Erythroblast (primary cell): ENCODE measurements at regions not wholly inside any gene's neighbourhood (a gene's known extent, or its start where the extent isn't known, plus 50 kb on each side); places are given as distances from the start of the nearest gene placed in this dataset.
"Not testable (repeated sequence)": the region's sequence is repeated elsewhere in the genome, so short reads cannot be mapped to it uniquely, and the experiment has no call there.

Experiments
- DNase-seq, 2 experiments: peaks; one replicate each; lab custom pipeline; 2025; lab: John Stamatoyannopoulos, UW
- GATA1 ChIP-seq: IDR thresholded peaks from 2 replicates; pipeline ENCODE4 v1.6.1; 2011; ENCODE audit warnings: low read depth, mild to moderate bottlenecking, control low read depth, low read length, moderate library complexity
- POLR2A ChIP-seq: IDR thresholded peaks from 2 replicates; pipeline ENCODE4 v1.6.1; 2011; ENCODE audit warnings: mild to moderate bottlenecking, low read length

DNA sequence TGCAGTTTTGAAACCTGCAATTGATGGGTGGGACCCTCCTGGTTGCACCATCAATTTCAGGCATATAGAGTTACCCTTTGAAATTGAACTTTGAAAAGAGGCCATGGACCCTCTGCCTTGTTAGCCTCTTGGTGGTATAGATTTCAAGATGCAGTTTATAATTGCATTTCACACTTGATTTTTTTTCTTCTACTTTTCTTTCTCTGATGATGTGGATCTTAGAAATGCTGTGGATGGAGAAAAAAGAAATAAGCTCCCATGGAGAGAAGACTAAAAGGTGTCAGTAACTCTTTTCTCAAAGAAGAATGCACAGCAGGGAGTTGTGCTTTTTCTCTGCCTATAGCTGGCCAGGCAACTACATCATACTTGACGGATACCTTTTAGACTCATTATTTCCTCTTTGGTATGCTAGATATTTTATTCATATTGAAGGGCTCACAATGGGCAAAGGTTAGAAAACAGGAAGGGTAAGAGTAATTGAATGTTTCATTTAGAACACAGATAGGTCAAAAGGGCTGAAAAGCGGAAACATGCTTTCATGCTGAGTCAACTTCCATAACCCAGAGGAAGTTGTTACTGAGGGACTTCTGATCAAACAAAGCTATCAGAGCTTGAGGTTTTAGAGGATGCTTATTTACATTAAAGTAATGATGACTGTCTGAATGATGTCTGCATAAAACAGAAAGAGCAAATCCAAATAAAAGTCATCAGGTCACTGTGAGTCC lies 773.2 kb upstream of the LRRN3 start:
- TF ChIP-seq POLR2A (no peak), GATA1 (no peak)
- no peak for DNase-seq

DNA sequence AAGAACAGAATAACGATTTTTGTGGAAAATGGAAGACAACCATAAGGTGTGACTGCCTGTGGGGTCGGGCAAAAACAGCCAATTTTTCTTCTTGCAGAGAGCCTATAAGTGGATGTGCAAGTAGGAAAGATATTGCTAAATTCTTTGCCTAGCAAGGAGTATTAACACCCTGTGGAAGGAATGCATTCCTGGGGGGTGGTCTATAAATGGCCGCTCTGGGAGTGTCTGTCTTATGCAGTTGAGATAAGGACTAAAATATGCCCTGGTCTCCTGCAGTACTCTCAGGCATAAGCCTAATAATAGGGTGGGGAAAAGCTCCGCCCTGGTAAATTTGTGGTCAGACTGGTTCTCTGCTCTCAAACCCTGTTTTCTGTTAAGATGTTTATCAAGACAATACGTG lies 770.6 kb upstream of the LRRN3 start:
- DNase-seq = not testable (repeated sequence)

DNA sequence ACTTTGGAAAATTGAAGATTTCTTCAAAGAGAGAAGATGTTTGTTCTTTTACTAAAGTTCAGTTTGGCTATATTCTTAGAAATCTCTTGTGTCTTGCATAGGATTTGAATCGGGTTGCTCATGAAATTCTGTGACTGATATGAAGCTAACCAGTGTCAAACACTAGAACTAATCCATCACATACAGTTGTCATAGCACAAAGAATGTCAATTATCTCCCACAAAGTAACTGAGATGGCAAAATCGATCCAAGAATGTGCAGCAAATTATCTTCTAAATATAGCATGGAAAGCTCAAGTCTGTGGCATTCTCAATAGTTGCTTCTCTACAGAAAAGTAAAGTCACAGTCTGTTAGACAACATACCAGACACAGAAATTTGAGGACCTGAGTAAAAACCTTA lies 768.1 kb upstream of the LRRN3 start:
- no peak for DNase-seq
- no peak for TF ChIP-seq GATA1
- TF ChIP-seq POLR2A = no peak

DNA sequence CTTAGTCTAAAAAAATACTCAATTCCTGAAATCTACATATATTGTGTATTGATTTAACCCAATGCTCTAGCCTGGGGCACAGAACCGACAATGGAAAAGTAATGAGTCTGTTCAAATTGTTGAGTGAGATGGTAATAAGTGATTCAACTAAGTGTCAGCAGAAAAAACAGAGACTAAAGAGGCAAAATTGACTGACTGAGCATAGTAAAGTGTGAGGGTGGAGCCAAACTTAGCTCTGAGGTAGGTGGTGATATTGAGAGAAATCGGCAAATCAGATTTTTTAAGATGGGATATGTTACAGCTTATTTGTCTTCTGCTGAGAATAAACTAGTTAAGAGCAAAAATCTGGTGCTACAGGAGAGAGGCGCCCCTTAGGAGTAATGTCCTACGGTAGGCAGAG lies 764.0 kb upstream of the LRRN3 start:
- TF ChIP-seq POLR2A = no peak
- TF ChIP-seq GATA1 = no peak
- no peak for DNase-seq

DNA sequence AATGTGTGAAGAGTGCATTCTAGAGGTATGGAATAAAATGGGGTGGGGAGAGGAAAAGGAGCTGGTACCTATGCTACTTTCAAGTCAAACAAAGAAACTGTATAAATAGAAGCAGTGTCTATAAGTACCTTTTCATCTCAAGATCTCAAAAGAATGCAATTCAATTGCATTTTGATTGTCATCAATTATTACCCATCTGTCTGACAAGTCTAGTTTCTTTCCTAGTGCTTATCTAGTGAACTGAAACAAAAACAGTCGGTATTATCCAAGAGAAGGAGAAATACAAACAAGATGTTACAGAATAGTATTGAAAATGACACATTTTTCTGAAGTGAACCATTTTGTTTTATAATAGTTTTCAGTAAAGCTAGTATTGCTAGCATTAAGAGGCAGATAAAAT lies 754.5 kb upstream of the LRRN3 start:
- TF ChIP-seq GATA1 (no peak), POLR2A (no peak)

DNA sequence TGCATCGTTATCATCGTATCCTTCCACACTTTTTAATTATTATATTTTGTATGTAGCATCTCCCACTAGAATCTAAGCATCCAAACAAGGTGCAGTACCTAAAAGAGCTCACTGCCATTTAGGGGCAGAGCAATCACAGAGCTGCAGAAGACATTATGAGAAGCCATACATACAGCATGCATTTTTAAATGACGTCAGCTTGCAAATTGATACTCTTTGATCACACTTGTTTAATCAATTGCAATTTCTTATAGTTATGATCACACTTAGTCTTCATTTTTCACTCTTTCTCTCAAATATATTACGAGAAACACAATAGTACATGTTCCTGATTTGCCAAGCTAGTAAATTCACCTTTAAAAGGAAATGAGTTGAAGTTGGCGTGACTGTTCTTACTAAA lies 753.3 kb upstream of the LRRN3 start:
- DNase-seq = no peak
- TF ChIP-seq POLR2A (no peak), GATA1 (no peak)

More for the DNA sequence above, 754.5 kb upstream of the LRRN3 start:
- DNase-seq = no peak

DNA sequence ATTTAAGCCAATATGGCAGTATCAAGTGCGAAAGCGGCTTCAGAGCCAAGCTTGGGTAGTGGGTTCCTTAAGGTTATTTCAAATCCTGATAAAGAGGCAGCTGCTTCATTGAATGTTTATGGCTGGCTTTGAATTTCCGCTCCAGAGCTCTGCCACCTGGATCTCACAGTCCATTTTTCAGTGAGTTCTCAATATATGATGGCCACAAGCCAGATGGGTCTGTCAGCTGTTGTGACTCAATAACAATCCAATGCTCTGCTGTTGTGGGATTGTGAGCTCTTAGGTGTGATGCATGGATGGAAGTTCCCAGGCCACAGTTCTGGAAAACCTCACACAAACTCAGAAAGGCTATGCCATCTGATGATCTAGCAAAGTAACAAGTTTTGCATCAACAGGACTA lies 743.8 kb upstream of the LRRN3 start:
- DNase-seq = no peak
- TF ChIP-seq GATA1 (no peak), POLR2A (no peak)

DNA sequence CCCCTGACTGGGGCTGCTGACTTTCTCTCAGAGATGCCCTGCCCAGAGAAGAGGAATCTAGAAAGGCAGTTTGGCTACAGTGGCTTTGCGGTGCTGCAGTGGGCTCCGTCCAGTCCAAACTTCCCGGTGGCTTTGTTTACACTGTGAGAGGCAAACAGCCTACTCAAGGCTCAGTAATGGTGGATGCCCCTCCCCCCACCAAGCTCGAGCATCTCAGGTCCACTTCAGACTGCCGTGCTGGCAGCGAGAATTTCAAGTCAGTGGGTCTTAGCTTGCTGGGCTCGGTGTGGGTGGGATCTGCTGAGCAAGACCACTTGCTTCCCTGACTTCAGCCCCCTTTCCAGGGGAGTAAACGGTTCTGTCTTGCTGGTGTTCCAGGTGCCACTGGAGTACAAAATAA lies 734.5 kb upstream of the LRRN3 start:
- TF ChIP-seq POLR2A = no peak
- TF ChIP-seq GATA1 = no peak
- no peak for DNase-seq

DNA sequence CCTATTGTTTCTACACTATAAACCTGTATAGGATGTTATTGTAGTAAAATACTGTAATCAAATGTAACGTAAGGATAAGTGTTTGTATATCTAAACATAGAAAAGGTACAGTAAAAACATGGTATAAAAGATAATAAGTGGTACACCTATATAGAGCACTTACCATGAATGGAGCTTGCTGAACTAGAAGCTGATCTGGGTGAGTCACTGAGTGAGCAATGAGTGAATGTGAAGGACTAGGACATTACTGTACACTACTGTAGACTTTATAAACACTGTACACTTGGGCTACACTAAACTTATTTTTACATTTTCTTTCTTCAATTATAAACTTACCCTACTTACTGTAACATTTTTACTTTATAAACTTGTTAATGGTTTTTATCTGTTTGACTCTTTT lies 732.9 kb upstream of the LRRN3 start:
- no peak for DNase-seq
- TF ChIP-seq GATA1 = no peak
- no peak for TF ChIP-seq POLR2A

DNA sequence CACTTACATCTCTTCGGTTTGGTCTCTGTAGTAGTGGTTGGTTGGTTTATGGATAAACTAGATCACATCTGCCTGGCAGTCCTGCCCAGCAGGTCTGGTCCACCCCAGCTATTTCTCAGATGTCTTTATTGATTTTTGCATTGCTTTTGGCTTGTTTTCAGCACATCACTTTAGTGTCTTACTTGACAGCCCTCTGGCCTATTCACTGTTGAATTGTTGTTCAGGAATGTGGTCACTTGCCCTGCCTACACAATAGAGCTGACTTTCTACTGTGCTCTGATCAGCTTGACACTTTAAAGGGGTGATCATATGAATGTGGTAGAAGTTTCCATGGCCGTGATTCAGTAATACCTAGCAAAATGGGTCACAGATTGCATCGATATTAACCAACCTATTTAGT lies 719.2 kb upstream of the LRRN3 start:
- no peak for DNase-seq
- TF ChIP-seq POLR2A (no peak), GATA1 (no peak)

DNA sequence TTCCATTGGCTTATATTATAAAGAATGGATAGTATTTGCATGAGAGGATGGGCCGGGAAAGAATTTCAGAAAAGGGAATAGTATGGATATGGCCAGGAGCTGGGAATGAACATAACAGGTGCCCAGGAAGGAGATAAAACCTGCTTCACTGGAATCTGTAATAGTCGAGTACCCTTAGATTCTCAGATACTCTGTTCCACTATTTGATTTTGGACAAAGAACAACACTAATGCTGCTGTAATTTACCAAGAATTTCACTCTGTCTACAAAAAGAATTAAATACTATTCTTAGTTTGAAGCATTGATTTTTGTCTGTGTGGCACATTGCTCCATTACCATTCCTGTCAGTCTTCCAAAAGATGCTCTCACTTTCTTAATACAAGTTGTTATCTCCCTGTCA lies 718.2 kb upstream of the LRRN3 start:
- no peak for DNase-seq
- TF ChIP-seq POLR2A = no peak
- TF ChIP-seq GATA1 = no peak

DNA sequence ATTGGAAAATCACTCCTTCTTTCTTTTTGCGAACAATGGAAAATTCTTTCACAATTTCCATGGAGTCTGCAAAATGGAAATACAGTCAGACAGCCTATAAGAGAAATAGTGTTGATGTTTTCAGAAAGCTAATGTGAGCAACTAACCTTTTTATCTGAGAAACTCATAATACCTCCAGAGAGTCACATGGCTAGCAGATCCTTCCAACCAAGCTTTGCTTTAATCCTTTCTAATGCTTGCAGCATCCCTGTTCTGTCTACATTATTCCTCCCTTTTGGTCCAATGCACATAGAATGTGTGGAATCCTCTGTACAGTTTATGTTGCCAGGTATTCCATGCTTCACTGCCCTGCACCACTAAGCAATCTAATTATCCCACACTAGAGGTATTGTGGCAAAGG lies 717.5 kb upstream of the LRRN3 start:
- no peak for TF ChIP-seq POLR2A
- TF ChIP-seq GATA1 = no peak
- DNase-seq = no peak

DNA sequence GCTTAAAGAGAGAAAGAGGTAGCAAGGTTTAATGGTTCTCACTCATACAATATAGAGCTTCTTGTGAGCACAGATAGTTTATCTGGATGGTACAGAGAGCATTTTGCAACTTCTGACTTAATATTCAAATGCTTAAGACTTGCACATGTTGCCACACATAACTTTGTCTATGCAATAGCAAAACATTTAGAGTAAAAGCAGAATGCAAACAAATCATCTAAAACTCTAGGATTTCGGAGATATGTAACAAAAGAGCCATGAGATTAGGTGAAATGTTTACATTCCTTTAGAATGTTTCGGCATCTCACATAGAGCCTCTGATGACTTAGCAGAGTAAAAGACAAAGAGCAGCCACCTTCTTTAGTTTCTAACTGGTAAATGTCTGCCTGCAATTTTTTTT lies 717.1 kb upstream of the LRRN3 start:
- TF ChIP-seq GATA1 (no peak), POLR2A (no peak)
- no peak for DNase-seq

DNA sequence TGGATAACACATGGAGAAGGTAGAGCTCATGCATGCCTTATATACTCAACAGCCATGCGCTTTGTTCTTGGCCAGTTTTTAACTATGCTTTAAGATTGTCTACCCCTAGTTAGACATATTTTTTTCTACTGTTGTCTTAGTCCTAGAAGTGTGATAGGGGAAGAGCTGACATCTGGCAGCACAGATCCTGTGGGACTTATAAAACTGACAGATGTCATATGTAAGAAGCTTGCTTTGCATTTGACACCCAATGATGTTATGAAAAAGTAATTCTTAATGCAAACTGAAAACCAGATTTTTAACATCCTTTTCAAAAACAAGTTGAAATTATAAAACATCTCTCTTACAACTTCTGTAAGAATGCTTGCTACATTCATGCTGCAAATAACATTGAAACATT lies 715.9 kb upstream of the LRRN3 start:
- DNase-seq = no peak
- TF ChIP-seq POLR2A (no peak), GATA1 (no peak)

DNA sequence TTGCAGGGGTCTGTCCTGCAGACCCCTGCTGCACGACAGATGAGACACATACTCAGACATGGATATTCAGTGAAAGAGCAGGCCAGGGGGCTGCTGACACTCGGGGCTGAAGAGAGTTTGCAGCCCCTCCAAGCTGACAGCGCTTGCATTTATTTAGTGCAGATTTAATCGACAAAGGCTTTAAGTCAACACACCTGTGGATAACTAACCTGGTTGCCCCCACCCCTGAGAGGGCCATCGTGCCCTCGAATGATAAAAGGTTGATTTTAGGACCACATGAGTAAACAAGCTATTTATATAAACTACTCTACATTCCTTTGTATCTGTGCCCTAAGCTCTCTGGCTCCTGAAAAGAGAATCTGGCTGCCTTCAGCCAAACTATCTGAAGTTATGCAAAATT lies 708.2 kb upstream of the LRRN3 start:
- no peak for TF ChIP-seq GATA1
- TF ChIP-seq POLR2A = no peak
- no peak for DNase-seq
